ENCODE measurements at regions not wholly inside any gene's neighbourhood (a gene's known extent, or its start where the extent isn't known, plus 50 kb on each side); places are given as distances from the start of the nearest gene placed in this dataset.

GRCh38 chr4:59615316-59615715, 1584.8 kb upstream of the ADGRL3 start (continued):
- TF ChIP-seq, protein P1, sequence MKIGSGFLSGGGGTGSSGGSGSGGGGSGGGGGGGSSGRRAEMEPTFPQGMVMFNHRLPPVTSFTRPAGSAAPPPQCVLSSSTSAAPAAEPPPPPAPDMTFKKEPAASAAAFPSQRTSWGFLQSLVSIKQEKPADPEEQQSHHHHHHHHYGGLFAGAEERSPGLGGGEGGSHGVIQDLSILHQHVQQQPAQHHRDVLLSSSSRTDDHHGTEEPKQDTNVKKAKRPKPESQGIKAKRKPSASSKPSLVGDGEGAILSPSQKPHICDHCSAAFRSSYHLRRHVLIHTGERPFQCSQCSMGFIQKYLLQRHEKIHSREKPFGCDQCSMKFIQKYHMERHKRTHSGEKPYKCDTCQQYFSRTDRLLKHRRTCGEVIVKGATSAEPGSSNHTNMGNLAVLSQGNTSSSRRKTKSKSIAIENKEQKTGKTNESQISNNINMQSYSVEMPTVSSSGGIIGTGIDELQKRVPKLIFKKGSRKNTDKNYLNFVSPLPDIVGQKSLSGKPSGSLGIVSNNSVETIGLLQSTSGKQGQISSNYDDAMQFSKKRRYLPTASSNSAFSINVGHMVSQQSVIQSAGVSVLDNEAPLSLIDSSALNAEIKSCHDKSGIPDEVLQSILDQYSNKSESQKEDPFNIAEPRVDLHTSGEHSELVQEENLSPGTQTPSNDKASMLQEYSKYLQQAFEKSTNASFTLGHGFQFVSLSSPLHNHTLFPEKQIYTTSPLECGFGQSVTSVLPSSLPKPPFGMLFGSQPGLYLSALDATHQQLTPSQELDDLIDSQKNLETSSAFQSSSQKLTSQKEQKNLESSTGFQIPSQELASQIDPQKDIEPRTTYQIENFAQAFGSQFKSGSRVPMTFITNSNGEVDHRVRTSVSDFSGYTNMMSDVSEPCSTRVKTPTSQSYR (CRISPR knock-in tag; IDR thresholded peaks at IDR 0.05): no peak
- TF ChIP-seq USF1 (CRISPR knock-in tag; IDR thresholded peaks at IDR 0.05) (no peak), RORB (CRISPR knock-in tag; IDR thresholded peaks at IDR 0.05) (no peak), MAX (CRISPR knock-in tag; IDR thresholded peaks at IDR 0.05) (no peak), ZNF263 (CRISPR knock-in tag; IDR thresholded peaks at IDR 0.05; ENCODE audit: low read depth) (no peak)
- TF ChIP-seq, protein P2, sequence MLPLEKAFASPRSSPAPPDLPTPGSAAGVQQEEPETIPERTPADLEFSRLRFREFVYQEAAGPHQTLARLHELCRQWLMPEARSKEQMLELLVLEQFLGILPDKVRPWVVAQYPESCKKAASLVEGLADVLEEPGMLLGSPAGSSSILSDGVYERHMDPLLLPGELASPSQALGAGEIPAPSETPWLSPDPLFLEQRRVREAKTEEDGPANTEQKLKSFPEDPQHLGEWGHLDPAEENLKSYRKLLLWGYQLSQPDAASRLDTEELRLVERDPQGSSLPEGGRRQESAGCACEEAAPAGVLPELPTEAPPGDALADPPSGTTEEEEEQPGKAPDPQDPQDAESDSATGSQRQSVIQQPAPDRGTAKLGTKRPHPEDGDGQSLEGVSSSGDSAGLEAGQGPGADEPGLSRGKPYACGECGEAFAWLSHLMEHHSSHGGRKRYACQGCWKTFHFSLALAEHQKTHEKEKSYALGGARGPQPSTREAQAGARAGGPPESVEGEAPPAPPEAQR (CRISPR knock-in tag; IDR thresholded peaks at IDR 0.05): no peak

GRCh38 chr4:59629348-59629747, 1570.8 kb upstream of the ADGRL3 start:
- Mint-ChIP-seq H3K4me3 (no peak overlapping the region), H3K27me3 (ENCODE audit: low read depth) (no peaks in the 10 kb centered on the region), H3K36me3 (0 out of 2 replicates have a peak, but pooled peaks cover 2% of the 10 kb centered on the region), H3K9me3 (peaks cover 21% of the 10 kb centered on the region), H3K4me1 (no peaks in the 10 kb centered on the region), H3K27ac (no peak overlapping the region)
- TF ChIP-seq ATF3 (CRISPR knock-in tag; conservative IDR thresholded peaks at IDR 0.05): no peak
- no peak for TF ChIP-seq MLX (CRISPR knock-in tag; IDR thresholded peaks at IDR 0.05)
- TF ChIP-seq NR1H2 (CRISPR knock-in tag; IDR thresholded peaks at IDR 0.05): no peak
- TF ChIP-seq ZNF423 (CRISPR knock-in tag; IDR thresholded peaks at IDR 0.05): no peak
- no peak for TF ChIP-seq FOXP4 (CRISPR knock-in tag; IDR thresholded peaks at IDR 0.05)
- no peak for TF ChIP-seq FOXK1 (CRISPR knock-in tag; IDR thresholded peaks at IDR 0.05)
- TF ChIP-seq NFYB (CRISPR knock-in tag; conservative IDR thresholded peaks at IDR 0.05; ENCODE audit: low read depth): no peak
- no peak for TF ChIP-seq ELF4 (CRISPR knock-in tag; IDR thresholded peaks at IDR 0.05; ENCODE audit: low read depth)
- no peak for TF ChIP-seq NFE2L1 (CRISPR knock-in tag; IDR thresholded peaks at IDR 0.05)
- TF ChIP-seq SMAD4 (CRISPR knock-in tag; IDR thresholded peaks at IDR 0.05): no peak
- no peak for ATAC-seq
- DNase-seq (ENCODE audit: low spot score): no peak
- CTCF ChIA-PET: no interaction called here
- POLR2A ChIA-PET: no interaction called here

DNA sequence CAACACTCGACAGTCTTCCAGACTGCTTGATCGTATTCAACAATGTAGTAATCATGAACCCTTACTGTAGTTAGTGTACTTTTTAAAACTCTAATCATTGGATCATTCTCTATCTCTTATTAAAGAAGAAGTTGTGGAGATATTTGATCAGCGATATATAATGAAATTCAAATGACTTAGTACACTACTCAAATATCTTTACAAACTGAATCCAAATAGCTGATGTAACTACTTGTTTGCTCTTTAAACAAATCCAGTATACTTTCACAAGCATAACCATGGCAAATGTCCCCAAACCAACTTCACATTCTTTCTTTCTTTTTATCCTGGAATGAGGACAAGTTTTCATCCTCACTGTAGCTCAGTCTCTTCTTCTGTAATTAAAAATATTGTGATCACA, 1569.9 kb upstream of the ADGRL3 start:
- CTCF ChIA-PET: no interaction called here
- no peak for ATAC-seq

More for the DNA sequence above, 1569.9 kb upstream of the ADGRL3 start:
- H3K27ac Mint-ChIP-seq: no peak overlapping the region
- H3K4me1 Mint-ChIP-seq: no peaks in the 10 kb centered on the region
- no peak overlapping the region for H3K4me3 Mint-ChIP-seq
- TF ChIP-seq GABPB1 (CRISPR knock-in tag; IDR thresholded peaks at IDR 0.05): no peak
- TF ChIP-seq EMX1 (CRISPR knock-in tag; IDR thresholded peaks at IDR 0.05): no peak
- H3K9me3 Mint-ChIP-seq: peaks cover 21% of the 10 kb centered on the region
- 0 out of 2 replicates have a peak, but pooled peaks cover 2% of the 10 kb centered on the region for H3K36me3 Mint-ChIP-seq
- no peaks in the 10 kb centered on the region for H3K27me3 Mint-ChIP-seq (ENCODE audit: low read depth)
- POLR2A ChIA-PET: no interaction called here
- no peak for DNase-seq (ENCODE audit: low spot score)

All from WTC11 (cell line).